ENCODE measurements at regions not wholly inside any gene's neighbourhood (a gene's known extent, or its start where the extent isn't known, plus 50 kb on each side); places are given as distances from the start of the nearest gene placed in this dataset.

DNA sequence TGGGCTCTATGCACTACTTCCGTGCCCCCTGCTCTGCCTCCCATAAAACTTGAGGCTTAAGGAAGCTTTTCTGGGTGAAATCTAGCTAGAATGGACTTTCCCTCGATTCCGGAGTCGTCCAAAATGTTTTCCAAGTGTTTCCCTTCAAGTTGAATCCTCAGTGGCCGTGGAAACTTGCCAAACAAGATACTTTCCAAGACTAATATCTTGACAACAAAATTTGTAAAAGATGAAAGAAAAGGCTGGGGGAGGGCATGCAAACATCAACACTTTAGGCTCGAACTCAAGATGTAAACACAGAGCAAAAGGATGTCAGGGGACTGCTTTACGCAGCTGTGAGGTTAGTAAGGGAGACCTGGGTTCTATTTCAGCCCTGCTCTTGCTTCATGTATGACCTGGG is 482.8 kb upstream of the KLF4 start:
- Histone ChIP-seq H3K27ac (no peak overlapping the region), H3K9me3 (no peaks in the 10 kb centered on the region), H3K36me3 (no peaks in the 10 kb centered on the region), H3K27me3 (peaks cover 0 to 3% (median 0%) of the 10 kb centered on the region in 7 donors), H3K4me3 (no peak overlapping the region), H3K4me1 (peaks cover 0 to 14% (median 7%) of the 10 kb centered on the region in 9 donors)
- TF ChIP-seq, protein P1, sequence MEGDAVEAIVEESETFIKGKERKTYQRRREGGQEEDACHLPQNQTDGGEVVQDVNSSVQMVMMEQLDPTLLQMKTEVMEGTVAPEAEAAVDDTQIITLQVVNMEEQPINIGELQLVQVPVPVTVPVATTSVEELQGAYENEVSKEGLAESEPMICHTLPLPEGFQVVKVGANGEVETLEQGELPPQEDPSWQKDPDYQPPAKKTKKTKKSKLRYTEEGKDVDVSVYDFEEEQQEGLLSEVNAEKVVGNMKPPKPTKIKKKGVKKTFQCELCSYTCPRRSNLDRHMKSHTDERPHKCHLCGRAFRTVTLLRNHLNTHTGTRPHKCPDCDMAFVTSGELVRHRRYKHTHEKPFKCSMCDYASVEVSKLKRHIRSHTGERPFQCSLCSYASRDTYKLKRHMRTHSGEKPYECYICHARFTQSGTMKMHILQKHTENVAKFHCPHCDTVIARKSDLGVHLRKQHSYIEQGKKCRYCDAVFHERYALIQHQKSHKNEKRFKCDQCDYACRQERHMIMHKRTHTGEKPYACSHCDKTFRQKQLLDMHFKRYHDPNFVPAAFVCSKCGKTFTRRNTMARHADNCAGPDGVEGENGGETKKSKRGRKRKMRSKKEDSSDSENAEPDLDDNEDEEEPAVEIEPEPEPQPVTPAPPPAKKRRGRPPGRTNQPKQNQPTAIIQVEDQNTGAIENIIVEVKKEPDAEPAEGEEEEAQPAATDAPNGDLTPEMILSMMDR (IDR thresholded peaks at IDR 0.05) = no peak
- no peak for DNase-seq
- intact Hi-C loops (cut with DNase I) = loop anchor here in 1 of 10 donors (10.0 kb wide), 1 partner anchor 58 kb away; no protein-coding TSS in a partner anchor
- no peak for ATAC-seq
- 53 to 69% methylated on average over 7 of the region's 7 CpGs for WGBS, 2 donors

DNA sequence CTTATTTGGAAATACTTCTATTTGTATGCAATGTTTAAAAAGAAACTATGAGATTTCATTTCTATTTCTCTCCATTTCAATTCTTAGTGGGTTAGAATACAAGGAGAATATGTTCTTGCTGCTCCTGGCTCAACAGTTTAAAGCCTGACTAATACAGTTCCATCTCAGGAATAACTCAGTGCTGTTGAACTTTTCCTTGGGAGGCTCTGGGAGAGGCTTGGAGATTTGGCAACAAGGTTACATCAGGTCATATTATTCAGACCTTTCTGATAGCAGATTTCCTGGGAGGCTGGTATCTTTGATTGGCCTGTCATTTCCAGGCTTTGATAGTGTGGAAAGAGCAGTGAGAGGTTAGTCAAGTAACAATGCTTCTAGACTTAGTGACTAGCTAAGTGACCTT is 481.7 kb upstream of the KLF4 start:
- Histone ChIP-seq H3K27me3 (peaks cover 0 to 3% (median 0%) of the 10 kb centered on the region in 7 donors), H3K4me1 (peaks cover 0 to 10% (median 0%) of the 10 kb centered on the region in 9 donors), H3K9me3 (no peaks in the 10 kb centered on the region), H3K27ac (peak overlapping the region in 1 of 10 donors; percentile 5), H3K4me3 (no peak overlapping the region), H3K36me3 (no peaks in the 10 kb centered on the region)
- DNase-seq (no peak), ATAC-seq (peak in 1 of 8 donors; percentile 78)
- TF ChIP-seq, protein P1 (IDR thresholded peaks at IDR 0.05) = no peak
- intact Hi-C loops (cut with DNase I) = loop anchor here in 1 of 10 donors (10.0 kb wide), 1 partner anchor 56 kb away; no protein-coding TSS in a partner anchor

DNA sequence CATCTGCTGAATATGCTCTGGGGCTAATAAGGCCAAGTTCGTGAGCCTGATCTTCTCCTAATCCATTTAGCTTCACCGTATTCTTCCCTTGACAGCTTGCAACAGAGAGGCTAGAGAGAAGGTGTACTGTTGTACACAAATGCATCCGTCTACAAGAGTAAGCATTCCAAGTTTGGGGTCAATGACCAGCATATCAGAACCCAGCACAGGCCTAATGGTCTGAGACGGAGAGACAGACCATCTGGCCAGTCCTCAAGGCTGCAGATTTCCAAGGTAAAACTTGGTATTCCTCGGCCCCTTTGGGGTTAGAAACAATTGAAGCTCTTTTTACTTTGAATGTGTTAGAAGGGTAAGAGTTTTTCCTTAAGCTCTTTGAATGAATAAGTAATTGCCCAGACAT is 481.2 kb upstream of the KLF4 start:
- Histone ChIP-seq H3K27ac (peak overlapping the region in 1 of 10 donors; percentile 5), H3K36me3 (no peaks in the 10 kb centered on the region), H3K4me3 (no peak overlapping the region), H3K27me3 (peaks cover 0 to 3% (median 0%) of the 10 kb centered on the region in 7 donors), H3K4me1 (peaks cover 0 to 10% (median 0%) of the 10 kb centered on the region in 9 donors), H3K9me3 (no peaks in the 10 kb centered on the region)
- no peak for DNase-seq
- no peak for ATAC-seq
- intact Hi-C loops (cut with DNase I) = loop anchor here in 1 of 10 donors (10.0 kb wide), 1 partner anchor 56 kb away; no protein-coding TSS in a partner anchor
- TF ChIP-seq, protein P1 (IDR thresholded peaks at IDR 0.05) = no peak
- 81% methylated on average over 5 of the region's 5 CpGs for WGBS, 2 donors

DNA sequence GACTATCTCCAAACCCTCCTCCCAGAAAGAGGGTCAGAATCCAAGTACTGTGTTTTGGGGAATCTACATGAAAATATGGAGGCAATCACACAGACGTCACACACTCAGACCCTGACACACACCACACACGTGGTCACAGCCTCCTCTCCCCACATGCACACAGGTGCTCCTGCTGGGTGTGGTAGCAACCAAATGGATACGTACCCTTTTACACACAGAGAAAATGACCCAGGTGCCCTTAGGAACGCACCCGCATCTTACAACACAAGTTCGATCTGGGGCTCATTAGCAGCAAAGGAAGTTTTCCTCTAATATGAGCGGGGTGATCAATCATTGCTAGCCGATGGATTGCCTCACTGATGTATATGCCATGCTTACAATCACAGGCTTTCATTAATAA is 480.2 kb upstream of the KLF4 start:
- TF ChIP-seq, protein P1 (IDR thresholded peaks at IDR 0.05) = no peak
- H3K9me3 ChIP-seq = no peaks in the 10 kb centered on the region
- peaks cover 0 to 10% (median 0%) of the 10 kb centered on the region in 9 donors for H3K4me1 ChIP-seq
- WGBS, 2 donors = 81 to 82% methylated on average over 8 of the region's 8 CpGs
- DNase-seq (no peak), ATAC-seq (no peak)
- H3K27ac ChIP-seq = no peak overlapping the region
- H3K36me3 ChIP-seq = no peaks in the 10 kb centered on the region
- no peak overlapping the region for H3K4me3 ChIP-seq
- peaks cover 0 to 3% (median 0%) of the 10 kb centered on the region in 7 donors for H3K27me3 ChIP-seq
- intact Hi-C loops (cut with DNase I) = loop anchor here in 1 of 10 donors (10.0 kb wide), 1 partner anchor 55 kb away; no protein-coding TSS in a partner anchor

Data from heart right ventricle (tissue), 16 donors.